ENCODE measurements at regions not wholly inside any gene's neighbourhood (a gene's known extent, or its start where the extent isn't known, plus 50 kb on each side); places are given as distances from the start of the nearest gene placed in this dataset.

DNA sequence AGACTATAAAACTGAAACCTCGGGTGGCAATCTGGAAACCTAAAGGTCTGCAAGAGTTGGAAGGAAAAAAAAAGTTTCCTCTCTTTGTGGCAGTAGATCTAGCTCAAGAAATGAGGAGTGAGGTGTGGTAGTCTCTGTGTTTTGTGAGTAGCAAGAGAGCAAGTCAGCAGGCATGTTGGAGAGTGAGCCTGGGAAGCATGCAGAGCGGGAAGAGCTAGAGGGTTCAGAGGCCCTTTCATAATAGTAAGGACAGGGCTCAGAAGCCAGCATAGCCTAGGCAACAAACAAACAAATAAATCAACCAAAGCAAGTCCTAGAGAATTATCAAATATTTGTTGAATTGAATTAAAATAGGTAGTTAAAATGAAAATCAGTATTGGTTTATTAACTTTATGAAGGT lies 189.7 kb upstream of the CBLB start:
- TF ChIP-seq TAF1 (IDR thresholded peaks at IDR 0.05; ENCODE audit: borderline replicate concordance, low read depth, low read length) (no peak), POLR2A (IDR thresholded peaks at IDR 0.05; ENCODE audit: low read depth, low read length) (no peak), POLR2AphosphoS5 (IDR thresholded peaks at IDR 0.05; ENCODE audit: low read depth, low read length) (no peak)

All from GM12892 (cell line).